Neural progenitor cell (in vitro differentiated cells): ENCODE measurements at regions not wholly inside any gene's neighbourhood (a gene's known extent, or its start where the extent isn't known, plus 50 kb on each side); places are given as distances from the start of the nearest gene placed in this dataset.

ENCODE experiments used
- DNase-seq: peaks from one replicate; pipeline ENCODE4 v3.0.0-alpha.2; 2016; ENCODE audit warnings: low spot score
- H2AFZ ChIP-seq: fragments of 200-600 bp; sonication (generic); replicated peaks from 2 replicates; pipeline ENCODE4 v1.6.1; 2016; ENCODE audit warnings: antibody characterized with exemption
- H3F3A ChIP-seq: fragments of 200-600 bp; sonication (generic); 2 replicates; pipeline ENCODE4 v1.6.1; 2016; ENCODE audit warnings: antibody characterized with exemption, low read depth
- H3K27ac ChIP-seq: fragments of 200-600 bp; sonication (generic); 2 replicates; pipeline ENCODE4 v1.5.1; 2016; ENCODE audit warnings: mild to moderate bottlenecking
- H3K27me3 ChIP-seq: fragments of 200-600 bp; sonication (generic); 2 replicates; pipeline ENCODE4 v1.6.1; 2016; ENCODE audit warnings: mild to moderate bottlenecking, moderate library complexity
- H3K36me3 ChIP-seq: fragments of 200-600 bp; sonication (generic); 2 replicates; pipeline ENCODE4 v1.5.1; 2016
- H3K4me1 ChIP-seq: fragments of 200-600 bp; sonication (generic); 2 replicates; pipeline ENCODE4 v1.6.1; 2016; ENCODE audit warnings: mixed run types
- H3K4me2 ChIP-seq: fragments of 200-600 bp; sonication (generic); 2 replicates; pipeline ENCODE4 v1.6.1; 2016
- H3K4me3 ChIP-seq: fragments of 200-600 bp; sonication (generic); 2 replicates; pipeline ENCODE4 v1.5.1; 2016
- H3K79me2 ChIP-seq: fragments of 200-600 bp; sonication (generic); 2 replicates; pipeline ENCODE4 v1.6.1; 2016; ENCODE audit warnings: low read depth
- H3K9ac ChIP-seq: fragments of 200-600 bp; sonication (generic); 2 replicates; pipeline ENCODE4 v1.6.1; 2016
- H3K9me3 ChIP-seq: fragments of 200-600 bp; sonication (generic); 2 replicates; pipeline ENCODE4 v1.5.1; 2016; ENCODE audit warnings: low read depth
- H4K20me1 ChIP-seq: fragments of 200-600 bp; sonication (generic); 2 replicates; pipeline ENCODE4 v1.6.1; 2016; ENCODE audit warnings: low read depth
- H3K27ac Mint-ChIP-seq: 3 replicates; pipeline ENCODE4 v1.8.0; 2021; ENCODE audit warnings: mixed read lengths
- H3K27me3 Mint-ChIP-seq: 2 replicates; pipeline ENCODE4 v1.8.0; 2022; ENCODE audit warnings: low read depth, mild to moderate bottlenecking, inconsistent platforms, moderate library complexity, mixed read lengths; ENCODE audit not compliant: insufficient read depth
- H3K36me3 Mint-ChIP-seq: 3 replicates; pipeline ENCODE4 v1.8.0; 2021; ENCODE audit warnings: mixed read lengths
- H3K4me1 Mint-ChIP-seq: 3 replicates; pipeline ENCODE4 v1.8.0; 2021; ENCODE audit warnings: mixed read lengths
- H3K4me3 Mint-ChIP-seq: 3 replicates; pipeline ENCODE4 v1.8.0; 2021; ENCODE audit warnings: mild to moderate bottlenecking, moderate library complexity, mixed read lengths
- H3K9me3 Mint-ChIP-seq: 3 replicates; pipeline ENCODE4 v1.8.0; 2020; ENCODE audit warnings: mixed read lengths
- EZH2 ChIP-seq: fragments of 200-600 bp; sonication (generic); IDR thresholded peaks from 2 replicates; pipeline ENCODE4 v1.6.1; 2017; ENCODE audit warnings: antibody characterized with exemption, mild to moderate bottlenecking, moderate library complexity
- EZH2phosphoT487 ChIP-seq: fragments of 200-600 bp; sonication (generic); IDR thresholded peaks from 2 replicates; pipeline ENCODE4 v1.6.1; 2017; ENCODE audit warnings: antibody characterized with exemption
- TF ChIP-seq, protein P1 (sequence below): fragments of 200-600 bp; sonication (generic); IDR thresholded peaks from 2 replicates; pipeline ENCODE4 v1.5.1; 2017; ENCODE audit warnings: antibody characterized with exemption, mild to moderate bottlenecking

DNA sequence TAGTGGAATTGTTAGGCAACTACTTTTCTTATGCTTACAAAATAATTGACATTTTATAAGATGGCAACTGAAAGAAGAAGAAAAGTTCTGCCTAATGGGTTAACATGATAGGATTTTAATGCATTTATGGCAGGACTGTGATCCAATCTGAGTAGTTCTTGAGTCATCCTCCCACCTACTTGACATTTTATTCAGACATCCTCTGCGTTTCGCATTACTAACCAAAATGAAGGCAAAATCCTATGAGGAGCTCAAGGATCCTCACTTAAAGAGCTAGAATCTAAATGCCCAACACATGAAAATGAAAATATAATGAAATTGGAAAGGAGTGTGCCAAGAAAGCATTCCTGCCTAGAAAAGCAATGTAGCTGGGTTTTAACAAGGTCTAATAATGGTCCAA lies 581.1 kb upstream of the SEMA6D start:
- H3K27ac ChIP-seq: no peak overlapping the region

GRCh38 chr15:47139965-47140364 lies 577.3 kb upstream of the SEMA6D start:
- no peaks in the 10 kb centered on the region for H3K4me1 Mint-ChIP-seq
- no peaks in the 10 kb centered on the region for H3K27me3 Mint-ChIP-seq
- no peaks in the 10 kb centered on the region for H3K9me3 ChIP-seq
- DNase-seq: no peak
- no peak overlapping the region for H3K9ac ChIP-seq
- no peaks in the 10 kb centered on the region for H3F3A ChIP-seq
- no peak overlapping the region for H3K4me2 ChIP-seq
- H3K4me3 Mint-ChIP-seq: no peak overlapping the region
- no peaks in the 10 kb centered on the region for H3K79me2 ChIP-seq
- H2AFZ ChIP-seq: no peak overlapping the region
- no peak overlapping the region for H3K27ac ChIP-seq
- TF ChIP-seq EZH2 (no peak), EZH2phosphoT487 (no peak)
- TF ChIP-seq, protein P1, sequence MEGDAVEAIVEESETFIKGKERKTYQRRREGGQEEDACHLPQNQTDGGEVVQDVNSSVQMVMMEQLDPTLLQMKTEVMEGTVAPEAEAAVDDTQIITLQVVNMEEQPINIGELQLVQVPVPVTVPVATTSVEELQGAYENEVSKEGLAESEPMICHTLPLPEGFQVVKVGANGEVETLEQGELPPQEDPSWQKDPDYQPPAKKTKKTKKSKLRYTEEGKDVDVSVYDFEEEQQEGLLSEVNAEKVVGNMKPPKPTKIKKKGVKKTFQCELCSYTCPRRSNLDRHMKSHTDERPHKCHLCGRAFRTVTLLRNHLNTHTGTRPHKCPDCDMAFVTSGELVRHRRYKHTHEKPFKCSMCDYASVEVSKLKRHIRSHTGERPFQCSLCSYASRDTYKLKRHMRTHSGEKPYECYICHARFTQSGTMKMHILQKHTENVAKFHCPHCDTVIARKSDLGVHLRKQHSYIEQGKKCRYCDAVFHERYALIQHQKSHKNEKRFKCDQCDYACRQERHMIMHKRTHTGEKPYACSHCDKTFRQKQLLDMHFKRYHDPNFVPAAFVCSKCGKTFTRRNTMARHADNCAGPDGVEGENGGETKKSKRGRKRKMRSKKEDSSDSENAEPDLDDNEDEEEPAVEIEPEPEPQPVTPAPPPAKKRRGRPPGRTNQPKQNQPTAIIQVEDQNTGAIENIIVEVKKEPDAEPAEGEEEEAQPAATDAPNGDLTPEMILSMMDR: no peak
- H3K27ac Mint-ChIP-seq: no peak overlapping the region
- no peaks in the 10 kb centered on the region for H3K4me1 ChIP-seq
- H3K9me3 Mint-ChIP-seq: no peaks in the 10 kb centered on the region
- no peak overlapping the region for H3K4me3 ChIP-seq
- H4K20me1 ChIP-seq: no peaks in the 10 kb centered on the region
- no peaks in the 10 kb centered on the region for H3K36me3 ChIP-seq
- H3K36me3 Mint-ChIP-seq: no peaks in the 10 kb centered on the region
- no peaks in the 10 kb centered on the region for H3K27me3 ChIP-seq

More for the DNA sequence above, 581.1 kb upstream of the SEMA6D start:
- no peak overlapping the region for H3K9ac ChIP-seq
- H3K9me3 ChIP-seq: no peaks in the 10 kb centered on the region
- H3K36me3 ChIP-seq: no peaks in the 10 kb centered on the region
- H3K4me2 ChIP-seq: no peak overlapping the region
- H3K4me1 ChIP-seq: no peaks in the 10 kb centered on the region
- no peak overlapping the region for H2AFZ ChIP-seq
- no peak for DNase-seq
- H3K9me3 Mint-ChIP-seq: peaks cover 4% of the 10 kb centered on the region
- H3K36me3 Mint-ChIP-seq: no peaks in the 10 kb centered on the region
- H3F3A ChIP-seq: no peaks in the 10 kb centered on the region
- TF ChIP-seq EZH2: no peak
- no peak for TF ChIP-seq EZH2phosphoT487
- TF ChIP-seq, protein P1: no peak
- no peaks in the 10 kb centered on the region for H3K79me2 ChIP-seq
- no peak overlapping the region for H3K4me3 ChIP-seq
- H3K27me3 Mint-ChIP-seq: no peaks in the 10 kb centered on the region
- no peaks in the 10 kb centered on the region for H3K27me3 ChIP-seq
- H3K27ac Mint-ChIP-seq: no peak overlapping the region
- no peaks in the 10 kb centered on the region for H4K20me1 ChIP-seq
- H3K4me3 Mint-ChIP-seq: no peak overlapping the region
- no peaks in the 10 kb centered on the region for H3K4me1 Mint-ChIP-seq

GRCh38 chr15:47157827-47158226 lies 559.5 kb upstream of the SEMA6D start:
- H3F3A ChIP-seq: no peaks in the 10 kb centered on the region
- no peak overlapping the region for H3K9ac ChIP-seq
- H3K79me2 ChIP-seq: no peaks in the 10 kb centered on the region
- DNase-seq: no peak
- TF ChIP-seq, protein P1: no peak
- TF ChIP-seq EZH2phosphoT487: no peak
- TF ChIP-seq EZH2: no peak
- Mint-ChIP-seq H3K27ac (no peak overlapping the region), H3K36me3 (no peaks in the 10 kb centered on the region), H3K9me3 (no peaks in the 10 kb centered on the region), H3K27me3 (no peaks in the 10 kb centered on the region), H3K4me1 (peaks cover 15% of the 10 kb centered on the region), H3K4me3 (no peak overlapping the region)
- no peaks in the 10 kb centered on the region for H3K27me3 ChIP-seq
- no peak overlapping the region for H2AFZ ChIP-seq
- H3K4me1 ChIP-seq: peaks cover 22% of the 10 kb centered on the region
- no peak overlapping the region for H3K4me2 ChIP-seq
- H4K20me1 ChIP-seq: no peaks in the 10 kb centered on the region
- no peak overlapping the region for H3K4me3 ChIP-seq
- no peak overlapping the region for H3K27ac ChIP-seq
- no peaks in the 10 kb centered on the region for H3K9me3 ChIP-seq
- H3K36me3 ChIP-seq: no peaks in the 10 kb centered on the region
